ENCODE measurements at regions not wholly inside any gene's neighbourhood (a gene's known extent, or its start where the extent isn't known, plus 50 kb on each side); places are given as distances from the start of the nearest gene placed in this dataset.

GRCh38 chr10:109245821-109246220 lies 677.5 kb downstream of the XPNPEP1 start:
- no peak for TF ChIP-seq JUND (IDR thresholded peaks at IDR 0.05; ENCODE audit: low read length)
- no peak for TF ChIP-seq MAFK (IDR thresholded peaks at IDR 0.05; ENCODE audit: low read depth, low read length)
- no peak for TF ChIP-seq YY1 (IDR thresholded peaks at IDR 0.05; ENCODE audit: low read depth, low read length)
- TF ChIP-seq CHD1 (IDR thresholded peaks at IDR 0.05; ENCODE audit: low read depth, low read length), result no peak
